ENCODE measurements at regions not wholly inside any gene's neighbourhood (a gene's known extent, or its start where the extent isn't known, plus 50 kb on each side); places are given as distances from the start of the nearest gene placed in this dataset.

- Histone ChIP-seq H3K4me1 (no peaks in the 10 kb centered on the region), H3K36me3 (no peaks in the 10 kb centered on the region), H3K4me3 (no peak overlapping the region), H3K9me3 (no peaks in the 10 kb centered on the region), H3K27ac (no peak overlapping the region), H3K27me3 (no peaks in the 10 kb centered on the region)
- no peak for DNase-seq
- TF ChIP-seq POLR2A (IDR thresholded peaks at IDR 0.05) = no peak
- TF ChIP-seq, protein P1, sequence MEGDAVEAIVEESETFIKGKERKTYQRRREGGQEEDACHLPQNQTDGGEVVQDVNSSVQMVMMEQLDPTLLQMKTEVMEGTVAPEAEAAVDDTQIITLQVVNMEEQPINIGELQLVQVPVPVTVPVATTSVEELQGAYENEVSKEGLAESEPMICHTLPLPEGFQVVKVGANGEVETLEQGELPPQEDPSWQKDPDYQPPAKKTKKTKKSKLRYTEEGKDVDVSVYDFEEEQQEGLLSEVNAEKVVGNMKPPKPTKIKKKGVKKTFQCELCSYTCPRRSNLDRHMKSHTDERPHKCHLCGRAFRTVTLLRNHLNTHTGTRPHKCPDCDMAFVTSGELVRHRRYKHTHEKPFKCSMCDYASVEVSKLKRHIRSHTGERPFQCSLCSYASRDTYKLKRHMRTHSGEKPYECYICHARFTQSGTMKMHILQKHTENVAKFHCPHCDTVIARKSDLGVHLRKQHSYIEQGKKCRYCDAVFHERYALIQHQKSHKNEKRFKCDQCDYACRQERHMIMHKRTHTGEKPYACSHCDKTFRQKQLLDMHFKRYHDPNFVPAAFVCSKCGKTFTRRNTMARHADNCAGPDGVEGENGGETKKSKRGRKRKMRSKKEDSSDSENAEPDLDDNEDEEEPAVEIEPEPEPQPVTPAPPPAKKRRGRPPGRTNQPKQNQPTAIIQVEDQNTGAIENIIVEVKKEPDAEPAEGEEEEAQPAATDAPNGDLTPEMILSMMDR (IDR thresholded peaks at IDR 0.05) = no peak
- intact Hi-C loops (cut with DNase I; ENCODE audit: low total_unique reads) = no loop called here
Measured at GRCh38 chr2:52465287-52465686, 1302.3 kb upstream of the CHAC2 start.

DNA sequence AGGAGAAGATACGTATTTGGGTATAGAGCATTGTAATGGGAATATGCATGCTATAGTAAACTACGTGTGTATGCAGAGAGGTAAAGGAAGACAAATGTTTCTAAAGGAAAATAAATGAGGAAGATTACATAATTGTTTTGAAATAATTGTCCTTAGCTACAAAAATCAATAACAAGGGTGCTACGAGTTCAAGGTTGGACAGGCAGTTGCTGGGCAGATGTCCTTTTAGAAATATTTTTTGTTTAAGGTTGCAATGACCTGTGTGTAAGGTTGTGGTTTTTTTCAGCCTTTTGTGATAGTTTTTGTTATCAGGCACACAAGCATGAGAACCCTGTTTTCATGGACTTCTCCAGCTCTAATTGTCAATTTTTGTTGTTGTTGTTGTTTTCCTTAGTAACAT, 1304.1 kb upstream of the CHAC2 start:
- H3K27ac ChIP-seq = no peak overlapping the region
- no peaks in the 10 kb centered on the region for H3K4me1 ChIP-seq
- H3K27me3 ChIP-seq = no peaks in the 10 kb centered on the region
- H3K9me3 ChIP-seq = no peaks in the 10 kb centered on the region
- intact Hi-C loops (cut with DNase I; ENCODE audit: low total_unique reads) = no loop called here
- TF ChIP-seq, protein P1 (IDR thresholded peaks at IDR 0.05) = no peak
- TF ChIP-seq POLR2A (IDR thresholded peaks at IDR 0.05) = no peak
- H3K36me3 ChIP-seq = no peaks in the 10 kb centered on the region
- no peak overlapping the region for H3K4me3 ChIP-seq
- DNase-seq = no peak

- DNase-seq = no peak
- intact Hi-C loops (cut with DNase I; ENCODE audit: low total_unique reads) = no loop called here
- TF ChIP-seq, protein P1 (IDR thresholded peaks at IDR 0.05) = no peak
- Histone ChIP-seq H3K4me1 (no peaks in the 10 kb centered on the region), H3K36me3 (no peaks in the 10 kb centered on the region), H3K27me3 (no peaks in the 10 kb centered on the region), H3K27ac (no peak overlapping the region), H3K9me3 (no peaks in the 10 kb centered on the region), H3K4me3 (no peak overlapping the region)
Measured at GRCh38 chr2:52456561-52457377, 1310.8 kb upstream of the CHAC2 start.

GRCh38 chr2:52454962-52455361, 1312.6 kb upstream of the CHAC2 start:
- Histone ChIP-seq H3K27ac (no peak overlapping the region), H3K36me3 (no peaks in the 10 kb centered on the region), H3K27me3 (no peaks in the 10 kb centered on the region), H3K9me3 (no peaks in the 10 kb centered on the region), H3K4me3 (no peak overlapping the region), H3K4me1 (no peaks in the 10 kb centered on the region)
- intact Hi-C loops (cut with DNase I; ENCODE audit: low total_unique reads) = no loop called here
- DNase-seq = no peak
- TF ChIP-seq, protein P1 (IDR thresholded peaks at IDR 0.05) = no peak
- TF ChIP-seq POLR2A (IDR thresholded peaks at IDR 0.05) = no peak

DNA sequence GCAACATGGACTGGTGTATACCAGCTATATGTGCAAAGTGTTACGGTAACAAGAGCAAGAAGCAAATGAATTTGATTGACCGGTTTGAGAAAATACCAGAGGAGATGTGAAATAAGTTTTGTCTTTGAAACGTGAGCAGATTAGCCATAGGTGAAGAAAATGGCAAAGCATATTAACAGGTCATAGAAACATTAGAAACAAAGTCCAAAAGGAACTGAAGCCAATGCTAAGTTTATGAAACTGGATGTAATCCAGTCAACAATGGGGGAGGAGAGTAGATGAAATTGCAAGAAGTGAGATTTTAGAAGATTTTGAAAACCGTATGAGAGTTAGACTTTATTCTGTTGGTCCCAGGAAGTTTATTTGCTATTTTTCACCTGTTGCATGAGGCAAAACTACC, 1315.4 kb upstream of the CHAC2 start:
- Histone ChIP-seq H3K9me3 (no peaks in the 10 kb centered on the region), H3K27me3 (no peaks in the 10 kb centered on the region), H3K4me1 (no peaks in the 10 kb centered on the region), H3K27ac (no peak overlapping the region), H3K4me3 (no peak overlapping the region), H3K36me3 (no peaks in the 10 kb centered on the region)
- no peak for DNase-seq
- intact Hi-C loops (cut with DNase I; ENCODE audit: low total_unique reads) = no loop called here
- TF ChIP-seq, protein P1 (IDR thresholded peaks at IDR 0.05) = no peak
- TF ChIP-seq POLR2A (IDR thresholded peaks at IDR 0.05) = no peak
